ENCODE measurements at regions not wholly inside any gene's neighbourhood (a gene's known extent, or its start where the extent isn't known, plus 50 kb on each side); places are given as distances from the start of the nearest gene placed in this dataset.

- H3K36me3 ChIP-seq = no peaks in the 10 kb centered on the region
- intact Hi-C loops (cut with DNase I) = no loop called here
- no peaks in the 10 kb centered on the region for H3K27me3 ChIP-seq
- ATAC-seq (no peak), DNase-seq (no peak)
- no peak overlapping the region for H3K27ac ChIP-seq
- H3K4me3 ChIP-seq = no peak overlapping the region
- no peaks in the 10 kb centered on the region for H3K4me1 ChIP-seq
- TF ChIP-seq CTCF (IDR thresholded peaks at IDR 0.05) = no peak
- no peaks in the 10 kb centered on the region for H3K9me3 ChIP-seq
These were observed 69.3 kb upstream of the MOCS2 start for GRCh38 chr5:53178830-53179229.

- no peak for DNase-seq
- H3K36me3 ChIP-seq = no peaks in the 10 kb centered on the region
- TF ChIP-seq CTCF (IDR thresholded peaks at IDR 0.05) = no peak
- intact Hi-C loops (cut with DNase I) = no loop called here
- H3K9me3 ChIP-seq = no peaks in the 10 kb centered on the region
- H3K4me3 ChIP-seq = no peak overlapping the region
- no peaks in the 10 kb centered on the region for H3K27me3 ChIP-seq
- H3K27ac ChIP-seq = no peak overlapping the region
- ATAC-seq = no peak
- H3K4me1 ChIP-seq = no peaks in the 10 kb centered on the region
These were observed 70.1 kb upstream of the MOCS2 start for GRCh38 chr5:53179691-53180090.

- ATAC-seq = no peak
These were observed 71.0 kb upstream of the MOCS2 start for GRCh38 chr5:53180538-53180937.

GRCh38 chr5:53180991-53181390 is 71.4 kb upstream of the MOCS2 start:
- ATAC-seq = no peak
- Histone ChIP-seq H3K27me3 (no peaks in the 10 kb centered on the region), H3K4me1 (no peaks in the 10 kb centered on the region), H3K27ac (no peak overlapping the region), H3K9me3 (no peaks in the 10 kb centered on the region), H3K4me3 (no peak overlapping the region), H3K36me3 (no peaks in the 10 kb centered on the region)
- no peak for DNase-seq
- intact Hi-C loops (cut with DNase I) = no loop called here
- TF ChIP-seq CTCF (IDR thresholded peaks at IDR 0.05) = no peak

More at GRCh38 chr5:53180538-53180937, 71.0 kb upstream of the MOCS2 start:
- Histone ChIP-seq H3K27me3 (no peaks in the 10 kb centered on the region), H3K4me1 (no peaks in the 10 kb centered on the region), H3K27ac (no peak overlapping the region), H3K4me3 (no peak overlapping the region), H3K36me3 (no peaks in the 10 kb centered on the region), H3K9me3 (no peaks in the 10 kb centered on the region)
- DNase-seq = no peak
- no peak for TF ChIP-seq CTCF (IDR thresholded peaks at IDR 0.05)
- intact Hi-C loops (cut with DNase I) = no loop called here

- intact Hi-C loops (cut with DNase I) = no loop called here
- no peak overlapping the region for H3K27ac ChIP-seq
- no peaks in the 10 kb centered on the region for H3K4me1 ChIP-seq
- H3K9me3 ChIP-seq = no peaks in the 10 kb centered on the region
- ATAC-seq (no peak), DNase-seq (no peak)
- no peaks in the 10 kb centered on the region for H3K36me3 ChIP-seq
- no peaks in the 10 kb centered on the region for H3K27me3 ChIP-seq
- TF ChIP-seq CTCF (IDR thresholded peaks at IDR 0.05) = no peak
- no peak overlapping the region for H3K4me3 ChIP-seq
These were observed 74.3 kb upstream of the MOCS2 start for GRCh38 chr5:53183880-53184279.

- Histone ChIP-seq H3K4me1 (no peaks in the 10 kb centered on the region), H3K4me3 (no peak overlapping the region), H3K9me3 (no peaks in the 10 kb centered on the region), H3K27me3 (no peaks in the 10 kb centered on the region), H3K36me3 (no peaks in the 10 kb centered on the region), H3K27ac (no peak overlapping the region)
- intact Hi-C loops (cut with DNase I) = no loop called here
- no peak for DNase-seq
- no peak for TF ChIP-seq CTCF (IDR thresholded peaks at IDR 0.05)
- no peak for ATAC-seq
These were observed 82.1 kb upstream of the MOCS2 start for GRCh38 chr5:53191548-53192165.
